Lower leg skin (tissue), 4 donors: ENCODE measurements at regions not wholly inside any gene's neighbourhood (a gene's known extent, or its start where the extent isn't known, plus 50 kb on each side); places are given as distances from the start of the nearest gene placed in this dataset.

Experiments used
- DNase-seq, 2 donors: peaks; one replicate each; pipeline ENCODE4 v3.0.0-alpha.2; 2019; ENCODE audit warnings: low spot score in 2 of 2
- H3K4me3 ChIP-seq: fragments of 200-600 bp; sonication (generic); 2 replicates; pipeline ENCODE4 v1.5.1; 2017; ENCODE audit warnings: mild to moderate bottlenecking, low read depth; ENCODE audit not compliant: poor library complexity, severe bottlenecking
- POLR2A ChIP-seq, 2 donors: fragments of 450-650 bp; IDR thresholded peaks; one replicate each; pipeline ENCODE4 v1.6.1; 2016 to 2017; ENCODE audit warnings: antibody characterized with exemption in 2 of 2, mild to moderate bottlenecking in 1 of 2, moderate library complexity in 1 of 2
- WGBS, 2 donors: methylation state at CpG; one replicate each; pipeline ENCODE4 v1.1.5; 2018; 5-methylcytosine and 5-hydroxymethylcytosine counted together
- intact Hi-C: fragments of 100-400 bp; cut with DNase I; formaldehyde crosslinking; loops from one replicate; pipeline ENCODE4 v1.15.0; 2023; ENCODE audit warnings: low total_unique reads
- TF ChIP-seq, protein P1 (sequence below), 3 donors: fragments of 450-650 bp; IDR thresholded peaks; one replicate each; pipeline ENCODE4 v1.5.1; 2016; ENCODE audit warnings: antibody characterized with exemption in 3 of 3, mild to moderate bottlenecking in 3 of 3, moderate library complexity in 2 of 3

DNA sequence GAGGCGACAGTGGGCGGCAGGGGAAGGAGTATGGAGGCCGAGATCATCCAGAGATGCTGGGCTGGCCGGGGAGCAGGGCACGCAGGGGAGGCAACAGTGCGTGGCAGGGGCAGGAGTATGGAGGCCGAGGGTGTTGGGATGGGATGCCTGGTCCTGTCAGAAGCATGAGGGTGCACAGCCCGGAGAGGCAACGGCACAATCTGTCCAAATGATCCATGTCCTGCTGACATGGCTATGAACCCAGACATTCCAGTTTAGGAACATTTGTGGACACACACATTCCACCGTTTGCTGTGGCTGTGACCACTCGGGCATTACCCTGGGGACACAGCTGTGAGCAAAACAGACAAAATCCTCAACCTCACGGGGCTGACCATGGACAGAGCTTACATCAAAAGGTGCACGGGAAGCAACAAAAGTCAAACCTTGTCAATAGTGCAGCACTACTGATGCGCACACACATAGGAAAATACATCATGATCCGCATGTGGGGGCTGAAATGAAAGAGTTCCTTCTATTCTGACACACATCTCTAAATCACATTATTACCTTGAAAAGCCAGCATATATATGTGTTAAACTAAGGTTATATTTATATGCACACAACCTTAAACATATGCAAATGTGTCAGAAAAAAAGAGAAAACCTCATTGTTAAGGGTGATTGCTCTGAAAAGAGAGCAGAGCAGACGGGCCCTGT lies 144.0 kb upstream of the GPC1 start:
- intact Hi-C loops: no loop called here
- 88 to 89% methylated on average over 16 of the region's 16 CpGs for WGBS, 2 donors
- no peak for TF ChIP-seq POLR2A (IDR thresholded peaks at IDR 0.05)
- TF ChIP-seq, protein P1, sequence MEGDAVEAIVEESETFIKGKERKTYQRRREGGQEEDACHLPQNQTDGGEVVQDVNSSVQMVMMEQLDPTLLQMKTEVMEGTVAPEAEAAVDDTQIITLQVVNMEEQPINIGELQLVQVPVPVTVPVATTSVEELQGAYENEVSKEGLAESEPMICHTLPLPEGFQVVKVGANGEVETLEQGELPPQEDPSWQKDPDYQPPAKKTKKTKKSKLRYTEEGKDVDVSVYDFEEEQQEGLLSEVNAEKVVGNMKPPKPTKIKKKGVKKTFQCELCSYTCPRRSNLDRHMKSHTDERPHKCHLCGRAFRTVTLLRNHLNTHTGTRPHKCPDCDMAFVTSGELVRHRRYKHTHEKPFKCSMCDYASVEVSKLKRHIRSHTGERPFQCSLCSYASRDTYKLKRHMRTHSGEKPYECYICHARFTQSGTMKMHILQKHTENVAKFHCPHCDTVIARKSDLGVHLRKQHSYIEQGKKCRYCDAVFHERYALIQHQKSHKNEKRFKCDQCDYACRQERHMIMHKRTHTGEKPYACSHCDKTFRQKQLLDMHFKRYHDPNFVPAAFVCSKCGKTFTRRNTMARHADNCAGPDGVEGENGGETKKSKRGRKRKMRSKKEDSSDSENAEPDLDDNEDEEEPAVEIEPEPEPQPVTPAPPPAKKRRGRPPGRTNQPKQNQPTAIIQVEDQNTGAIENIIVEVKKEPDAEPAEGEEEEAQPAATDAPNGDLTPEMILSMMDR (IDR thresholded peaks at IDR 0.05): no peak
- H3K4me3 ChIP-seq: no peak overlapping the region
- DNase-seq: no peak

DNA sequence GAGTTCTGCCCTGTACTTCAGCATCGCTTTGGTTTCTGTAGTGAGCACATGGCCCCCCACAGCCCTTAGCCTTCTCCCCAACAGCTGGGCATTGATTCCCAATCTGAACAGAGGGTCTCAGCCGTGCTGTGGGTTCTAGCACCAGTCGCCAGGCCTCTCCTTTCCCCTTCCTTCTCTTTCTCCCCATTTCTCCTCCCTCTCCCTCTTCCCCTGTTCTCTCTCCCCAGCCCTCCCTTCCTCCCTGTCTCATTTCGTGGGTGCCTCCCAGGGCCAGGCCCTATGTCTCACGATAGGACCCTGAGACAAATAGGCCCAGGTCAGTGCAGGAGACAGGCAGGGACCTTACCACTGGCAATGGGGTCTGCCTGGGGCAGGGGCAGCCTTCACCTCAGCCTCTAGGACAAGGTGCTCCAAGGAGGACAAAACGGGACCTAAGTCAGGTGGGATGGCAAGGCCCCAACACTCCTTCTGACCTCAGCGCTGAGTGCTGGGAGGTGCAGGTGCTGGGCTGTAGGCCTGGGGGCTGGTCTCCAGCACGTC lies 143.4 kb upstream of the GPC1 start:
- TF ChIP-seq, protein P1 (IDR thresholded peaks at IDR 0.05): no peak
- no peak for TF ChIP-seq POLR2A (IDR thresholded peaks at IDR 0.05)
- 76 to 82% methylated on average over 8 of the region's 8 CpGs for WGBS, 2 donors
- H3K4me3 ChIP-seq: no peak overlapping the region
- intact Hi-C loops: no loop called here
- peak in 1 of 2 donors; percentile 77 for DNase-seq

- no peak overlapping the region for H3K4me3 ChIP-seq
- intact Hi-C loops: no loop called here
- TF ChIP-seq POLR2A (IDR thresholded peaks at IDR 0.05): no peak
- TF ChIP-seq, protein P1 (IDR thresholded peaks at IDR 0.05): no peak
- peak in 1 of 2 donors; percentile 79 for DNase-seq
- WGBS, 2 donors: 90 to 92% methylated on average over 11 to 12 of the region's 15 CpGs
Measured at GRCh38 chr2:240292619-240293525, 142.6 kb upstream of the GPC1 start.

GRCh38 chr2:240293557-240294461 lies 141.7 kb upstream of the GPC1 start:
- TF ChIP-seq, protein P1 (IDR thresholded peaks at IDR 0.05): no peak
- no peak for TF ChIP-seq POLR2A (IDR thresholded peaks at IDR 0.05)
- no peak overlapping the region for H3K4me3 ChIP-seq
- intact Hi-C loops: no loop called here
- WGBS, 2 donors: 73 to 79% methylated on average over 22 to 24 of the region's 24 CpGs
- peak in 1 of 2 donors; percentile 80 for DNase-seq

- TF ChIP-seq POLR2A (IDR thresholded peaks at IDR 0.05): no peak
- TF ChIP-seq, protein P1 (IDR thresholded peaks at IDR 0.05): no peak
- intact Hi-C loops: no loop called here
- no peak for DNase-seq
- WGBS, 2 donors: 81 to 85% methylated on average over 5 of the region's 5 CpGs
- no peak overlapping the region for H3K4me3 ChIP-seq
Measured at GRCh38 chr2:240294514-240294913, 140.9 kb upstream of the GPC1 start.
